ENCODE measurements at regions not wholly inside any gene's neighbourhood (a gene's known extent, or its start where the extent isn't known, plus 50 kb on each side); places are given as distances from the start of the nearest gene placed in this dataset.

- ATAC-seq, result no peak
- intact Hi-C loops (cut with DNase I), result no loop called here
- DNase-seq, result no peak
Observed at GRCh38 chr4:148740701-148741100, 298.5 kb upstream of the NR3C2 start.

GRCh38 chr4:148737061-148737770 is 295.0 kb upstream of the NR3C2 start:
- ATAC-seq (no peak), DNase-seq (no peak)
- intact Hi-C loops (cut with DNase I), result no loop called here

- ATAC-seq (no peak), DNase-seq (no peak)
- intact Hi-C loops (cut with DNase I), result no loop called here
Observed at GRCh38 chr4:148735432-148736155, 293.4 kb upstream of the NR3C2 start.

- intact Hi-C loops (cut with DNase I), result no loop called here
- ATAC-seq (no peak), DNase-seq (no peak)
Observed at GRCh38 chr4:148730766-148731165, 288.6 kb upstream of the NR3C2 start.

GRCh38 chr4:148730082-148730640 is 287.9 kb upstream of the NR3C2 start:
- ATAC-seq (no peak), DNase-seq (no peak)
- intact Hi-C loops (cut with DNase I), result no loop called here

GRCh38 chr4:148717988-148718387 is 275.8 kb upstream of the NR3C2 start:
- no peak for ATAC-seq
- DNase-seq, result no peak
- intact Hi-C loops (cut with DNase I), result no loop called here

- intact Hi-C loops (cut with DNase I), result no loop called here
- ATAC-seq (peak in 1 of 2 donors; percentile 41), DNase-seq (no peak)
Observed at GRCh38 chr4:148716431-148717052, 274.3 kb upstream of the NR3C2 start.

- DNase-seq (no peak), ATAC-seq (no peak)
- intact Hi-C loops (cut with DNase I), result no loop called here
Observed at GRCh38 chr4:148704291-148704690, 262.1 kb upstream of the NR3C2 start.

GRCh38 chr4:148694702-148695101 is 252.5 kb upstream of the NR3C2 start:
- intact Hi-C loops (cut with DNase I), result no loop called here
- no peak for DNase-seq
- ATAC-seq, result no peak

- no peak for DNase-seq
- intact Hi-C loops (cut with DNase I), result no loop called here
- ATAC-seq, result no peak
Observed at GRCh38 chr4:148693913-148694649, 251.9 kb upstream of the NR3C2 start.

GRCh38 chr4:148692242-148692641 is 250.0 kb upstream of the NR3C2 start:
- no peak for ATAC-seq
- intact Hi-C loops (cut with DNase I), result no loop called here
- no peak for DNase-seq

GRCh38 chr4:148686449-148686848 is 244.2 kb upstream of the NR3C2 start:
- ATAC-seq (no peak), DNase-seq (no peak)
- intact Hi-C loops (cut with DNase I), result no loop called here

- DNase-seq, result no peak
- ATAC-seq, result no peak
- intact Hi-C loops (cut with DNase I), result no loop called here
Observed at GRCh38 chr4:148684638-148685037, 242.4 kb upstream of the NR3C2 start.

- no peak for ATAC-seq
- intact Hi-C loops (cut with DNase I), result no loop called here
- no peak for DNase-seq
Observed at GRCh38 chr4:148680884-148681283, 238.7 kb upstream of the NR3C2 start.

GRCh38 chr4:148676344-148676743 is 234.1 kb upstream of the NR3C2 start:
- intact Hi-C loops (cut with DNase I), result no loop called here

GRCh38 chr4:148674876-148675275 is 232.7 kb upstream of the NR3C2 start:
- DNase-seq (no peak), ATAC-seq (no peak)
- intact Hi-C loops (cut with DNase I), result no loop called here

More at GRCh38 chr4:148676344-148676743, 234.1 kb upstream of the NR3C2 start:
- DNase-seq, result no peak
- no peak for ATAC-seq

- intact Hi-C loops (cut with DNase I), result no loop called here
- DNase-seq (no peak), ATAC-seq (no peak)
Observed at GRCh38 chr4:148664636-148665035, 222.4 kb upstream of the NR3C2 start.

- ATAC-seq (no peak), DNase-seq (no peak)
- intact Hi-C loops (cut with DNase I), result no loop called here
Observed at GRCh38 chr4:148654131-148654530, 211.9 kb upstream of the NR3C2 start.

- intact Hi-C loops (cut with DNase I), result no loop called here
- ATAC-seq (no peak), DNase-seq (no peak)
Observed at GRCh38 chr4:148653681-148654080, 211.5 kb upstream of the NR3C2 start.

GRCh38 chr4:148651991-148652390 is 209.8 kb upstream of the NR3C2 start:
- peak in 1 of 2 donors; percentile 36 for ATAC-seq
- DNase-seq, result no peak
- intact Hi-C loops (cut with DNase I), result no loop called here

Data from left cardiac atrium (tissue), 4 donors.